GM12878 (cell line): ENCODE measurements at regions not wholly inside any gene's neighbourhood (a gene's known extent, or its start where the extent isn't known, plus 50 kb on each side); places are given as distances from the start of the nearest gene placed in this dataset.

Source experiments
- ATAC-seq: fragments of 200-7000 bp; cut with Tn5 transposase; 3 replicates; pipeline ENCODE4 v1.9.1; 2020; ENCODE audit warnings: mild to moderate bottlenecking, moderate library complexity
- BruUV-seq: library from RNA; stranded (reverse); fragments of 400-500 nt; replicated peaks from 2 replicates; lab custom pipeline; 2021; lab: Mats Ljungman, UMichigan
- CTCF ChIA-PET: fragments of 300-600 bp; sonication (Branson Sonifier 250); formaldehyde crosslinking; extraction: SDS; loops from one replicate; lab custom pipeline; 2021; ENCODE audit warnings: inconsistent platforms; lab: Yijun Ruan, JAX
- POLR2A ChIA-PET: fragments of 350-600 bp; formaldehyde crosslinking; extraction: SDS; loops from one replicate; lab custom pipeline; 2021; ENCODE audit warnings: inconsistent platforms; lab: Charles Lee
- RAD21 ChIA-PET: fragments of 300-600 bp; sonication (Branson Sonifier 250); formaldehyde crosslinking; loops from one replicate; lab custom pipeline; 2023; ENCODE audit warnings: antibody characterized with exemption; ENCODE audit not compliant: unreplicated experiment; lab: Charles Lee
- SMC1A ChIA-PET: fragments of 300-600 bp; sonication (Branson Sonifier 250); formaldehyde crosslinking; loops from one replicate; lab custom pipeline; 2023; ENCODE audit not compliant: unreplicated experiment, uncharacterized antibody; lab: Charles Lee
- DNase-seq: peaks from one replicate; pipeline ENCODE4 v3.0.0-alpha.2; 2011; ENCODE audit warnings: low read depth, low spot score
- FAIRE-seq: peaks from 3 replicates; lab custom pipeline; 2011; peaks lifted over from hg19 to GRCh38; lab: Jason Lieb, UNC
- H2AFZ ChIP-seq: 2 replicates; pipeline ENCODE4 v1.6.0; 2011; ENCODE audit warnings: low read depth, low read length, control low read depth; ENCODE audit not compliant: control insufficient read depth
- H3K27ac ChIP-seq: 2 replicates; pipeline ENCODE4 v1.5.1; 2011; ENCODE audit warnings: control low read depth; ENCODE audit not compliant: control insufficient read depth, insufficient read depth
- H3K27me3 ChIP-seq, 2 experiments: replicated peaks in 1 of 2; 2 replicates each; pipeline versions ENCODE4 v1.6.0 to v1.6.1; 2011; ENCODE audit warnings: low read length in 1 of 2; ENCODE audit not compliant: control insufficient read depth in 2 of 2, insufficient read depth in 2 of 2
- H3K36me3 ChIP-seq, 2 experiments: 2 replicates each; pipeline ENCODE4 v1.5.1; 2011; ENCODE audit warnings: low read length in 1 of 2; ENCODE audit not compliant: control insufficient read depth in 2 of 2, insufficient read depth in 2 of 2
- H3K4me1 ChIP-seq: 2 replicates; pipeline ENCODE4 v1.6.1; 2011; ENCODE audit warnings: mild to moderate bottlenecking, low read length, moderate library complexity, mixed read lengths; ENCODE audit not compliant: control insufficient read depth, insufficient read depth
- H3K4me2 ChIP-seq: 2 replicates; pipeline ENCODE4 v1.6.0; 2011; ENCODE audit warnings: control low read depth; ENCODE audit not compliant: control insufficient read depth, insufficient read depth
- H3K4me3 ChIP-seq: fragments of 200-600 bp; sonication (generic); 2 replicates; pipeline ENCODE4 v1.5.1; 2016
- H3K79me2 ChIP-seq: 2 replicates; pipeline ENCODE4 v1.6.0; 2011; ENCODE audit warnings: low read length; ENCODE audit not compliant: control insufficient read depth, insufficient read depth
- H3K9ac ChIP-seq: 2 replicates; pipeline ENCODE4 v1.8.0; 2011; ENCODE audit warnings: low read length, control low read depth, mixed read lengths; ENCODE audit not compliant: control insufficient read depth, insufficient read depth
- H3K9me3 ChIP-seq: replicated peaks from 3 replicates; pipeline ENCODE4 v1.5.1; 2011; ENCODE audit warnings: mild to moderate bottlenecking, low read length; ENCODE audit not compliant: control insufficient read depth, insufficient read depth
- H4K20me1 ChIP-seq: 2 replicates; pipeline ENCODE4 v1.6.0; 2011; ENCODE audit not compliant: control insufficient read depth, insufficient read depth
- ATF7 ChIP-seq: fragments of 450-650 bp; IDR thresholded peaks from 2 replicates; pipeline ENCODE4 v1.6.1; 2016; ENCODE audit warnings: low read depth, mild to moderate bottlenecking
- CHD1 ChIP-seq: IDR thresholded peaks from 2 replicates; pipeline ENCODE4 v1.6.1; 2012; ENCODE audit warnings: low read depth, low read length, improper control_type of control experiment
- CHD4 ChIP-seq: fragments of 200-600 bp; sonication (generic); IDR thresholded peaks from 2 replicates; pipeline ENCODE4 v1.6.1; 2016; ENCODE audit warnings: mild to moderate bottlenecking
- MTA2 ChIP-seq: fragments of 450-650 bp; IDR thresholded peaks from 2 replicates; pipeline ENCODE4 v1.6.1; 2016; ENCODE audit warnings: low read depth, mild to moderate bottlenecking, moderate library complexity
- NR2C1 ChIP-seq: fragments of 450-650 bp; IDR thresholded peaks from 2 replicates; pipeline ENCODE4 v1.6.1; 2017; ENCODE audit warnings: antibody characterized with exemption, mild to moderate bottlenecking, moderate library complexity
- POLR2A ChIP-seq: IDR thresholded peaks from 2 replicates; pipeline ENCODE4 v1.6.1; 2011; ENCODE audit warnings: low read depth, mild to moderate bottlenecking, low read length
- POLR2AphosphoS2 ChIP-seq: IDR thresholded peaks from 2 replicates; pipeline ENCODE4 v1.6.1; 2011; ENCODE audit warnings: low read depth, mild to moderate bottlenecking, low read length, improper control_type of control experiment, moderate library complexity
- SREBF2 ChIP-seq: IDR thresholded peaks from 2 replicates; pipeline ENCODE4 v1.6.1; 2012; ENCODE audit warnings: mild to moderate bottlenecking, low read length
- SUPT20H ChIP-seq: IDR thresholded peaks from 2 replicates; pipeline ENCODE4 v1.6.1; 2011; ENCODE audit warnings: low read depth, mild to moderate bottlenecking, low read length, moderate library complexity, borderline replicate concordance; ENCODE audit not compliant: control insufficient read depth
- TAF1 ChIP-seq: IDR thresholded peaks from 2 replicates; pipeline ENCODE4 v1.6.1; 2011; ENCODE audit warnings: mild to moderate bottlenecking, low read depth, low read length, borderline replicate concordance
- TARDBP ChIP-seq: IDR thresholded peaks from 2 replicates; pipeline ENCODE4 v1.6.1; 2016; ENCODE audit warnings: borderline replicate concordance
- TCF3 ChIP-seq: IDR thresholded peaks from 2 replicates; pipeline ENCODE4 v1.6.1; 2012; ENCODE audit warnings: low read depth, mild to moderate bottlenecking, low read length, borderline replicate concordance; ENCODE audit not compliant: insufficient read depth
- USF1 ChIP-seq: IDR thresholded peaks from 2 replicates; pipeline ENCODE4 v1.6.1; 2011; ENCODE audit warnings: borderline replicate concordance, low read depth, mild to moderate bottlenecking, moderate library complexity, mixed read lengths, low read length; ENCODE audit not compliant: insufficient read depth; ENCODE audit errors: extremely low read length
- ZNF207 ChIP-seq: fragments of 450-650 bp; IDR thresholded peaks from 2 replicates; pipeline ENCODE4 v1.6.1; 2014; ENCODE audit warnings: antibody characterized with exemption, mild to moderate bottlenecking, borderline replicate concordance
- ZSCAN29 ChIP-seq: fragments of 450-650 bp; IDR thresholded peaks from 2 replicates; pipeline ENCODE4 v1.6.1; 2017; ENCODE audit warnings: mild to moderate bottlenecking, moderate library complexity
- WGBS: methylation state at CpG from one replicate; pipeline ENCODE4 v1.1.6; 2016; ENCODE audit warnings: low lambda C conversion rate; ENCODE audit not compliant: insufficient replicate concordance, insufficient coverage; ENCODE audit errors: missing lambda C conversion rate; 5-methylcytosine and 5-hydroxymethylcytosine counted together
- in situ Hi-C: fragments of 300-500 bp; cut with MboI; formaldehyde crosslinking; loops from 9 replicates; pipeline ENCODE4 v1.14.3; 2018; ENCODE audit warnings: mixed read lengths
- intact Hi-C: fragments of 100-400 bp; cut with micrococcal nuclease; formaldehyde crosslinking; loops from one replicate; pipeline ENCODE4 v1.14.2; 2022; ENCODE audit not compliant: unreplicated experiment
- TF ChIP-seq, protein P1 (sequence below): fragments of 150-350 bp; IDR thresholded peaks from 2 replicates; pipeline ENCODE4 v1.6.1; 2014; ENCODE audit warnings: mild to moderate bottlenecking, low read depth, low read length
- TF ChIP-seq, protein P2 (sequence below): IDR thresholded peaks from 2 replicates; pipeline ENCODE4 v1.6.1; 2012; ENCODE audit warnings: improper control_type of control experiment, low read depth, low read length; ENCODE audit not compliant: insufficient replicate concordance

- no peak for FAIRE-seq
- H3K27ac ChIP-seq = no peak overlapping the region
- ChIA-PET RAD21 (no interaction called here), POLR2A (no interaction called here), CTCF (no interaction called here), SMC1A (no interaction called here)
- H3K9me3 ChIP-seq = no peaks in the 10 kb centered on the region
- DNase-seq = no peak
- BruUV-seq = no TSS peak
- no peak for ATAC-seq
- H3K9ac ChIP-seq = no peak overlapping the region
- peaks cover 5% of the 10 kb centered on the region for H3K4me1 ChIP-seq
- no peaks in the 10 kb centered on the region; a peak in 1 of 4 replicates for H3K27me3 ChIP-seq
- intact Hi-C loops = no loop called here
- no peaks in the 10 kb centered on the region for H3K79me2 ChIP-seq
- no peak overlapping the region for H2AFZ ChIP-seq
- no peak overlapping the region for H3K4me2 ChIP-seq
- H4K20me1 ChIP-seq = no peaks in the 10 kb centered on the region
- TF ChIP-seq CHD4 (no peak), USF1 (no peak), TAF1 (no peak), MTA2 (no peak), SUPT20H (no peak), ZSCAN29 (no peak), POLR2A (no peak), ATF7 (no peak), CHD1 (no peak), TCF3 (no peak), ZNF207 (no peak), POLR2AphosphoS2 (no peak), NR2C1 (no peak), TARDBP (no peak), SREBF2 (no peak)
- TF ChIP-seq, protein P1, sequence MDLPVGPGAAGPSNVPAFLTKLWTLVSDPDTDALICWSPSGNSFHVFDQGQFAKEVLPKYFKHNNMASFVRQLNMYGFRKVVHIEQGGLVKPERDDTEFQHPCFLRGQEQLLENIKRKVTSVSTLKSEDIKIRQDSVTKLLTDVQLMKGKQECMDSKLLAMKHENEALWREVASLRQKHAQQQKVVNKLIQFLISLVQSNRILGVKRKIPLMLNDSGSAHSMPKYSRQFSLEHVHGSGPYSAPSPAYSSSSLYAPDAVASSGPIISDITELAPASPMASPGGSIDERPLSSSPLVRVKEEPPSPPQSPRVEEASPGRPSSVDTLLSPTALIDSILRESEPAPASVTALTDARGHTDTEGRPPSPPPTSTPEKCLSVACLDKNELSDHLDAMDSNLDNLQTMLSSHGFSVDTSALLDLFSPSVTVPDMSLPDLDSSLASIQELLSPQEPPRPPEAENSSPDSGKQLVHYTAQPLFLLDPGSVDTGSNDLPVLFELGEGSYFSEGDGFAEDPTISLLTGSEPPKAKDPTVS = no peak
- TF ChIP-seq, protein P2, sequence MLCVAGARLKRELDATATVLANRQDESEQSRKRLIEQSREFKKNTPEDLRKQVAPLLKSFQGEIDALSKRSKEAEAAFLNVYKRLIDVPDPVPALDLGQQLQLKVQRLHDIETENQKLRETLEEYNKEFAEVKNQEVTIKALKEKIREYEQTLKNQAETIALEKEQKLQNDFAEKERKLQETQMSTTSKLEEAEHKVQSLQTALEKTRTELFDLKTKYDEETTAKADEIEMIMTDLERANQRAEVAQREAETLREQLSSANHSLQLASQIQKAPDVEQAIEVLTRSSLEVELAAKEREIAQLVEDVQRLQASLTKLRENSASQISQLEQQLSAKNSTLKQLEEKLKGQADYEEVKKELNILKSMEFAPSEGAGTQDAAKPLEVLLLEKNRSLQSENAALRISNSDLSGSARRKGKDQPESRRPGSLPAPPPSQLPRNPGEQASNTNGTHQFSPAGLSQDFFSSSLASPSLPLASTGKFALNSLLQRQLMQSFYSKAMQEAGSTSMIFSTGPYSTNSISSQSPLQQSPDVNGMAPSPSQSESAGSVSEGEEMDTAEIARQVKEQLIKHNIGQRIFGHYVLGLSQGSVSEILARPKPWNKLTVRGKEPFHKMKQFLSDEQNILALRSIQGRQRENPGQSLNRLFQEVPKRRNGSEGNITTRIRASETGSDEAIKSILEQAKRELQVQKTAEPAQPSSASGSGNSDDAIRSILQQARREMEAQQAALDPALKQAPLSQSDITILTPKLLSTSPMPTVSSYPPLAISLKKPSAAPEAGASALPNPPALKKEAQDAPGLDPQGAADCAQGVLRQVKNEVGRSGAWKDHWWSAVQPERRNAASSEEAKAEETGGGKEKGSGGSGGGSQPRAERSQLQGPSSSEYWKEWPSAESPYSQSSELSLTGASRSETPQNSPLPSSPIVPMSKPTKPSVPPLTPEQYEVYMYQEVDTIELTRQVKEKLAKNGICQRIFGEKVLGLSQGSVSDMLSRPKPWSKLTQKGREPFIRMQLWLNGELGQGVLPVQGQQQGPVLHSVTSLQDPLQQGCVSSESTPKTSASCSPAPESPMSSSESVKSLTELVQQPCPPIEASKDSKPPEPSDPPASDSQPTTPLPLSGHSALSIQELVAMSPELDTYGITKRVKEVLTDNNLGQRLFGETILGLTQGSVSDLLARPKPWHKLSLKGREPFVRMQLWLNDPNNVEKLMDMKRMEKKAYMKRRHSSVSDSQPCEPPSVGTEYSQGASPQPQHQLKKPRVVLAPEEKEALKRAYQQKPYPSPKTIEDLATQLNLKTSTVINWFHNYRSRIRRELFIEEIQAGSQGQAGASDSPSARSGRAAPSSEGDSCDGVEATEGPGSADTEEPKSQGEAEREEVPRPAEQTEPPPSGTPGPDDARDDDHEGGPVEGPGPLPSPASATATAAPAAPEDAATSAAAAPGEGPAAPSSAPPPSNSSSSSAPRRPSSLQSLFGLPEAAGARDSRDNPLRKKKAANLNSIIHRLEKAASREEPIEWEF = no peak
- H3K4me3 ChIP-seq = no peak overlapping the region
- H3K36me3 ChIP-seq = no peaks in the 10 kb centered on the region
- in situ Hi-C loops = no loop called here
- WGBS = 95% methylated on average over 1 of the region's 1 CpG
Observed at GRCh38 chr4:85398276-85398675, 76.7 kb upstream of the ARHGAP24 start.
